ENCODE measurements at regions not wholly inside any gene's neighbourhood (a gene's known extent, or its start where the extent isn't known, plus 50 kb on each side); places are given as distances from the start of the nearest gene placed in this dataset.

- Histone ChIP-seq H2BK5ac (ENCODE audit: low read length) (no peak overlapping the region), H3K23ac (ENCODE audit: low read depth, low read length, poor library complexity) (no peak overlapping the region), H3K4me1 (ENCODE audit: control insufficient read depth in 2 of 2, insufficient read depth in 1 of 2, low read depth in 1 of 2, low read length in 2 of 2) (no peaks in the 10 kb centered on the region), H3K9ac (ENCODE audit: low read depth, low read length, poor library complexity) (no peak overlapping the region), H2BK120ac (ENCODE audit: low read depth, low read length) (no peak overlapping the region), H3K4ac (ENCODE audit: low read length) (no peak overlapping the region), H3K27ac (replicated peaks; ENCODE audit: low read length) (no peak overlapping the region), H3K14ac (ENCODE audit: low read length) (no peak overlapping the region), H3K4me2 (ENCODE audit: insufficient read depth, low read length, poor library complexity, severe bottlenecking) (no peak overlapping the region), H3K36me3 (replicated peaks in 1 of 2; ENCODE audit: control insufficient read depth in 2 of 2, insufficient read depth in 2 of 2, low read length in 2 of 2) (no peaks in the 10 kb centered on the region), H3K27me3 (ENCODE audit: control insufficient read depth in 3 of 3, insufficient read depth in 3 of 3, low read depth in 1 of 3, low read length in 3 of 3) (no peaks in the 10 kb centered on the region), H2BK15ac (ENCODE audit: low read length) (no peak overlapping the region), H3K9me3 (replicated peaks in 1 of 2; ENCODE audit: control insufficient read depth in 2 of 2, insufficient read depth in 1 of 2, low read depth in 1 of 2, low read length in 2 of 2) (no peaks in the 10 kb centered on the region), H2BK12ac (ENCODE audit: low read length) (no peak overlapping the region), H2AFZ (ENCODE audit: low read length) (no peak overlapping the region), H3K79me1 (ENCODE audit: low read depth, low read length) (no peaks in the 10 kb centered on the region), H2AK5ac (ENCODE audit: low read depth, low read length) (no peak overlapping the region), H4K8ac (ENCODE audit: low read depth, low read length) (no peak overlapping the region), H4K91ac (ENCODE audit: low read depth, low read length, poor library complexity) (no peak overlapping the region), H3K4me3 (ENCODE audit: low read length in 2 of 2) (no peak overlapping the region), H3K18ac (ENCODE audit: low read length) (no peak overlapping the region)
- WGBS, 2 donors (ENCODE audit: extremely low coverage in 2 of 2, insufficient read length in 2 of 2, insufficient replicate concordance in 1 of 2) = no CpG with 5 or more reads among the region's 1 CpG
- DNase-seq (ENCODE audit: low spot score) = no peak
These were observed 161.6 kb upstream of the TACR1 start for GRCh38 chr2:75360945-75361344.

- Histone ChIP-seq H2BK120ac (ENCODE audit: low read depth, low read length) (no peak overlapping the region), H3K4me1 (ENCODE audit: control insufficient read depth in 2 of 2, insufficient read depth in 1 of 2, low read depth in 1 of 2, low read length in 2 of 2) (no peaks in the 10 kb centered on the region), H3K79me1 (ENCODE audit: low read depth, low read length) (no peaks in the 10 kb centered on the region), H3K36me3 (replicated peaks in 1 of 2; ENCODE audit: control insufficient read depth in 2 of 2, insufficient read depth in 2 of 2, low read length in 2 of 2) (no peaks in the 10 kb centered on the region), H4K91ac (ENCODE audit: low read depth, low read length, poor library complexity) (no peak overlapping the region), H3K4me3 (ENCODE audit: low read length in 2 of 2) (no peak overlapping the region), H2AFZ (ENCODE audit: low read length) (no peak overlapping the region), H3K23ac (ENCODE audit: low read depth, low read length, poor library complexity) (no peak overlapping the region), H3K9ac (ENCODE audit: low read depth, low read length, poor library complexity) (no peak overlapping the region), H3K4ac (ENCODE audit: low read length) (no peak overlapping the region), H2BK12ac (ENCODE audit: low read length) (no peak overlapping the region), H3K9me3 (replicated peaks in 1 of 2; ENCODE audit: control insufficient read depth in 2 of 2, insufficient read depth in 1 of 2, low read depth in 1 of 2, low read length in 2 of 2) (no peaks in the 10 kb centered on the region), H3K27ac (replicated peaks; ENCODE audit: low read length) (no peak overlapping the region), H2BK15ac (ENCODE audit: low read length) (no peak overlapping the region), H4K8ac (ENCODE audit: low read depth, low read length) (no peak overlapping the region), H3K27me3 (ENCODE audit: control insufficient read depth in 3 of 3, insufficient read depth in 3 of 3, low read depth in 1 of 3, low read length in 3 of 3) (peaks cover 0 to 3% (median 0%) of the 10 kb centered on the region in 3 experiments), H3K14ac (ENCODE audit: low read length) (no peak overlapping the region), H2AK5ac (ENCODE audit: low read depth, low read length) (no peak overlapping the region), H2BK5ac (ENCODE audit: low read length) (no peak overlapping the region), H3K18ac (ENCODE audit: low read length) (no peak overlapping the region), H3K4me2 (ENCODE audit: insufficient read depth, low read length, poor library complexity, severe bottlenecking) (no peak overlapping the region)
- no peak for DNase-seq (ENCODE audit: low spot score)
- WGBS, 2 donors (ENCODE audit: extremely low coverage in 2 of 2, insufficient read length in 2 of 2, insufficient replicate concordance in 1 of 2) = no CpG with 5 or more reads among the region's 2 CpGs
These were observed 157.5 kb upstream of the TACR1 start for GRCh38 chr2:75356865-75357264.

GRCh38 chr2:75353131-75353530, 153.8 kb upstream of the TACR1 start:
- Histone ChIP-seq H3K18ac (ENCODE audit: low read length) (no peak overlapping the region), H2AFZ (ENCODE audit: low read length) (no peak overlapping the region), H3K4ac (ENCODE audit: low read length) (no peak overlapping the region), H4K8ac (ENCODE audit: low read depth, low read length) (no peak overlapping the region), H3K4me2 (ENCODE audit: insufficient read depth, low read length, poor library complexity, severe bottlenecking) (no peak overlapping the region), H2BK15ac (ENCODE audit: low read length) (no peak overlapping the region), H3K27me3 (ENCODE audit: control insufficient read depth in 3 of 3, insufficient read depth in 3 of 3, low read depth in 1 of 3, low read length in 3 of 3) (peaks cover 0 to 3% (median 0%) of the 10 kb centered on the region in 3 experiments), H2BK120ac (ENCODE audit: low read depth, low read length) (no peak overlapping the region), H3K9me3 (replicated peaks in 1 of 2; ENCODE audit: control insufficient read depth in 2 of 2, insufficient read depth in 1 of 2, low read depth in 1 of 2, low read length in 2 of 2) (no peaks in the 10 kb centered on the region), H3K14ac (ENCODE audit: low read length) (no peak overlapping the region), H3K36me3 (replicated peaks in 1 of 2; ENCODE audit: control insufficient read depth in 2 of 2, insufficient read depth in 2 of 2, low read length in 2 of 2) (no peaks in the 10 kb centered on the region), H3K79me1 (ENCODE audit: low read depth, low read length) (no peaks in the 10 kb centered on the region), H3K4me1 (ENCODE audit: control insufficient read depth in 2 of 2, insufficient read depth in 1 of 2, low read depth in 1 of 2, low read length in 2 of 2) (no peaks in the 10 kb centered on the region), H2BK5ac (ENCODE audit: low read length) (no peak overlapping the region), H3K27ac (replicated peaks; ENCODE audit: low read length) (no peak overlapping the region), H3K4me3 (ENCODE audit: low read length in 2 of 2) (no peak overlapping the region), H4K91ac (ENCODE audit: low read depth, low read length, poor library complexity) (no peak overlapping the region), H3K23ac (ENCODE audit: low read depth, low read length, poor library complexity) (no peak overlapping the region), H2AK5ac (ENCODE audit: low read depth, low read length) (no peak overlapping the region), H3K9ac (ENCODE audit: low read depth, low read length, poor library complexity) (no peak overlapping the region), H2BK12ac (ENCODE audit: low read length) (no peak overlapping the region)
- DNase-seq (ENCODE audit: low spot score) = no peak

- no peak overlapping the region for H2BK5ac ChIP-seq (ENCODE audit: low read length)
- H2BK12ac ChIP-seq (ENCODE audit: low read length) = no peak overlapping the region
- no peak overlapping the region for H4K8ac ChIP-seq (ENCODE audit: low read depth, low read length)
- no peak for DNase-seq (ENCODE audit: low spot score)
- no peak overlapping the region for H3K23ac ChIP-seq (ENCODE audit: low read depth, low read length, poor library complexity)
- no peak overlapping the region for H3K18ac ChIP-seq (ENCODE audit: low read length)
- peaks cover 0 to 2% (median 0%) of the 10 kb centered on the region in 3 experiments for H3K27me3 ChIP-seq (ENCODE audit: control insufficient read depth in 3 of 3, insufficient read depth in 3 of 3, low read depth in 1 of 3, low read length in 3 of 3)
- H3K4me1 ChIP-seq (ENCODE audit: control insufficient read depth in 2 of 2, insufficient read depth in 1 of 2, low read depth in 1 of 2, low read length in 2 of 2) = peaks cover 0 to 2% of the 10 kb centered on the region in 2 donors
- H2AK5ac ChIP-seq (ENCODE audit: low read depth, low read length) = no peak overlapping the region
- H3K79me1 ChIP-seq (ENCODE audit: low read depth, low read length) = no peaks in the 10 kb centered on the region
- no peak overlapping the region for H3K4ac ChIP-seq (ENCODE audit: low read length)
- no peak overlapping the region for H3K14ac ChIP-seq (ENCODE audit: low read length)
- no peak overlapping the region for H3K4me3 ChIP-seq (ENCODE audit: low read length in 2 of 2)
- no peak overlapping the region for H3K27ac ChIP-seq (replicated peaks; ENCODE audit: low read length)
- H3K4me2 ChIP-seq (ENCODE audit: insufficient read depth, low read length, poor library complexity, severe bottlenecking) = no peak overlapping the region
- no peaks in the 10 kb centered on the region for H3K36me3 ChIP-seq (replicated peaks in 1 of 2; ENCODE audit: control insufficient read depth in 2 of 2, insufficient read depth in 2 of 2, low read length in 2 of 2)
- no peaks in the 10 kb centered on the region for H3K9me3 ChIP-seq (replicated peaks in 1 of 2; ENCODE audit: control insufficient read depth in 2 of 2, insufficient read depth in 1 of 2, low read depth in 1 of 2, low read length in 2 of 2)
- no peak overlapping the region for H4K91ac ChIP-seq (ENCODE audit: low read depth, low read length, poor library complexity)
- no CpG with 5 or more reads among the region's 1 CpG for WGBS, 2 donors (ENCODE audit: extremely low coverage in 2 of 2, insufficient read length in 2 of 2, insufficient replicate concordance in 1 of 2)
- no peak overlapping the region for H2BK120ac ChIP-seq (ENCODE audit: low read depth, low read length)
- H3K9ac ChIP-seq (ENCODE audit: low read depth, low read length, poor library complexity) = no peak overlapping the region
- no peak overlapping the region for H2AFZ ChIP-seq (ENCODE audit: low read length)
- no peak overlapping the region for H2BK15ac ChIP-seq (ENCODE audit: low read length)
These were observed 149.0 kb upstream of the TACR1 start for GRCh38 chr2:75348307-75348706.
